Spinal cord (tissue), 9 donors: ENCODE measurements at regions not wholly inside any gene's neighbourhood (a gene's known extent, or its start where the extent isn't known, plus 50 kb on each side); places are given as distances from the start of the nearest gene placed in this dataset.

ENCODE experiments used
- DNase-seq, 6 donors: peaks; one replicate each; pipeline versions ENCODE4 v3.0.0 to v3.0.0-alpha.2; 2013 to 2015; ENCODE audit warnings: low spot score in 6 of 6, low read depth in 4 of 6
- H3K27ac ChIP-seq: one replicate; pipeline ENCODE4 v1.5.1; 2013; ENCODE audit warnings: low read depth, low read length, control low read depth
- H3K27me3 ChIP-seq: one replicate; pipeline ENCODE4 v1.6.1; 2013; ENCODE audit warnings: low read length; ENCODE audit not compliant: control insufficient read depth, insufficient read depth
- H3K36me3 ChIP-seq: one replicate; pipeline ENCODE4 v1.6.1; 2013; ENCODE audit warnings: low read length; ENCODE audit not compliant: control insufficient read depth, insufficient read depth
- H3K4me1 ChIP-seq: one replicate; pipeline ENCODE4 v1.6.1; 2013; ENCODE audit warnings: low read length; ENCODE audit not compliant: control insufficient read depth, insufficient read depth
- H3K4me3 ChIP-seq: one replicate; pipeline ENCODE4 v1.5.1; 2013; ENCODE audit warnings: low read depth, low read length, control low read depth
- H3K9me3 ChIP-seq: one replicate; pipeline ENCODE4 v1.6.1; 2013; ENCODE audit warnings: low read length; ENCODE audit not compliant: control insufficient read depth, insufficient read depth
- WGBS: methylation state at CpG from one replicate; pipeline ENCODE4 v1.1.5; 2013; ENCODE audit warnings: missing lambda C conversion rate; ENCODE audit not compliant: insufficient coverage; 5-methylcytosine and 5-hydroxymethylcytosine counted together
- donor health status: healthy.

- WGBS: 74% methylated on average over 5 of the region's 5 CpGs
- DNase-seq: no peak
- no peak overlapping the region for H3K4me3 ChIP-seq
- peaks cover 37% of the 10 kb centered on the region for H3K4me1 ChIP-seq
- no peak overlapping the region for H3K27ac ChIP-seq
- H3K9me3 ChIP-seq: no peaks in the 10 kb centered on the region
- no peaks in the 10 kb centered on the region for H3K36me3 ChIP-seq
- H3K27me3 ChIP-seq: no peaks in the 10 kb centered on the region
Measured at GRCh38 chr17:77875051-77875780, 83.3 kb upstream of the TNRC6C start.

DNA sequence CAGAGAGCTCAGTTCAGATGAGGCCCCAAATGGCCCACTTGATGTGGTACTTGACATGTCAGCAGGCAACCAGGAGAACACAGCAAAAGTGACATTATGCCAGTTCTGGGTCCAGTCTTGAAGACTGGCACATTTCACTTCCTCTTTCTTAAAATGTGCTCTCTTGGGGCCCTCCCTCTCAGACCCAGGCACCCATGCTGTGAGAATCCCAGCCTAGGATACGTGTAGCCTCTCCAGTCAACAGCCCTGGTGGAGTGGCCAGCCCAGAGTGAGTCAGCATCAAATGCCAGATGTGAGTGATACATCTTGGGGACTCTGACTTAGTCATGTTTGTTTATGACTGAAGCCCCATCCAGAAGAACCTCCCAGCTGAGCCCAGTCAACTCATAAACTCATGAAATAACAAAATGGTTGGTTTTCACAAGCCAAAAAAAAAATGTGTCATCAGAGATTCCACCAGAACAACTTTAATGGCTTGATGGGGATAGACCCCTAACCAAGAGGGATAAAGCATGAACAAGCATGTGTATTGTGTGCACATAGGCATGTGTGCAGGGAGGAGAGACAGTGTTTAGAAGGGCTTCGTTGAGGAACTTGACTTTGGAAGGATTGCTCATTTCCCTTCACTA lies 82.5 kb upstream of the TNRC6C start:
- Histone ChIP-seq H3K4me3 (no peak overlapping the region), H3K9me3 (no peaks in the 10 kb centered on the region), H3K4me1 (peaks cover 44% of the 10 kb centered on the region), H3K36me3 (no peaks in the 10 kb centered on the region), H3K27me3 (no peaks in the 10 kb centered on the region), H3K27ac (no peak overlapping the region)
- WGBS: no CpG with 5 or more reads among the region's 2 CpGs
- no peak for DNase-seq

- no peaks in the 10 kb centered on the region for H3K27me3 ChIP-seq
- no CpG with 5 or more reads among the region's 3 CpGs for WGBS
- H3K4me1 ChIP-seq: peaks cover 55% of the 10 kb centered on the region
- no peaks in the 10 kb centered on the region for H3K36me3 ChIP-seq
- H3K9me3 ChIP-seq: no peaks in the 10 kb centered on the region
- DNase-seq: no peak
- no peak overlapping the region for H3K4me3 ChIP-seq
- no peak overlapping the region for H3K27ac ChIP-seq
Measured at GRCh38 chr17:77877036-77877435, 81.5 kb upstream of the TNRC6C start.

DNA sequence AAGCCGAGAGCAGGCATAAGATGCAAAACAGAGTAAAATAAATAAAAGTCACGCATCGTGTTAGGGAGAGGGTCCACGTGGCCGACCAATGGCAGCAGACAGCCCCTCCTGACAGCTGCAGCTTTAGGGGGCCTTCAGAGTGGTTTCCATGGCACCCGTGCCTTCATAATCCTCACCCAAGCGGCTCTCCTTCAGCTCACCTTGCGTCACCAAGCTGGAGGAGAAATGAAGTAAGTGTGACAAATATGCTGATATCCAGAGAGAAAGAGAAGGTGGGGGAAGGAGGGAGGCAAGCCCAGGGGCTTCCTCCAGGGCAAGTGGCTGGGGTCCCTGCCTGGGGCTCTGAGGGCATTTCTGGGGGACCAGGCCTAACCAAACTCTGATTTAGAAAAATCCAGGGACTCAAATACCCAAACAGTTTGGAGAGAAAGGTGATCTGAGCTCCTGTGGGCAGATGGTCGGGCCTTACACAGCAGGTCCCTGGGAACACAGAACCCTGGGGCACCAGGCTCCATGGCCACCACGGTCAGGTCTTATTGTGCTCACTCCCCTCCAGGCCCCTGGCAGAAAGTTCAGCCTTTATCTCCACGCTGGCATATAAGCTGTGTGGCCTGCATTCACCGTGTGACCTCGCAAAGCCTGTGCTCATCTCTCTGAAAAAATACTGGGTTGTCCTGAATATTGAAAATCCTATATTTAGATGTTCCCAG lies 80.7 kb upstream of the TNRC6C start:
- Histone ChIP-seq H3K4me3 (no peak overlapping the region), H3K27me3 (no peaks in the 10 kb centered on the region), H3K9me3 (no peaks in the 10 kb centered on the region), H3K27ac (no peak overlapping the region), H3K36me3 (no peaks in the 10 kb centered on the region), H3K4me1 (peaks cover 59% of the 10 kb centered on the region)
- DNase-seq: peak in 1 of 6 donors; percentile 91
- 65% methylated on average over 8 of the region's 13 CpGs for WGBS

DNA sequence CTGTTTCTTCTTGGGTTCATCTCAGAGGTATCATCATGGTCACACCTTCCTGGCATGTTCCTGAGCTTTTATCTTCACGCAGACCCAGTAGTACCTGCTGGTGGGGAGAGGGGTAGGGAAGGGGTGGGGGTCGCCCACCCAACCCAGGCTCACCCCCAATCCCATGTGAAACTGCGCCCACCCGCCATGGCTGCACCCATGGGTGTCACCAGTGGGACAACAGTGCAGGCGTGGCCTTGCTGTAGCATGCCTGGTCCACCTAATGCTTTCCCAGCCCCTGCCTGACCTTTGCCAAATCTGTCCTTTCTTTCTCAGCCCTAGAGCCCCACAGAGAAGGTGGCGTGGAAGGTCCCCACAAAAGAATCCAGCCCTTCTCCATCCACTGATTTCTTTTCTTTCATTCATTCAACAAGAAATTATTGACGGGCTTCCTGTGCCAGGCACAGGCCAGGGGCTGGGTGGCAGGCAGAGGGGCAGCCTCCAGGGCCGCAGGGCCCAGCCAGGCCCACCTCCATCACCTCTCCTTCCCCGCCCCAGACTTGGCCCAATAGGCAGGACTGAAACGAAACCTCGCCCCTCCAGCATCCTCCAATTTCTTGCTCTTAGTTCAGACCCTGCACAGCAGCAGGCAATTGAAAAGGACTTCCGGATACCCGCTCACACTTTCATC lies 79.1 kb upstream of the TNRC6C start:
- 91% methylated on average over 9 of the region's 13 CpGs for WGBS
- H3K4me3 ChIP-seq: no peak overlapping the region
- no peak for DNase-seq

DNA sequence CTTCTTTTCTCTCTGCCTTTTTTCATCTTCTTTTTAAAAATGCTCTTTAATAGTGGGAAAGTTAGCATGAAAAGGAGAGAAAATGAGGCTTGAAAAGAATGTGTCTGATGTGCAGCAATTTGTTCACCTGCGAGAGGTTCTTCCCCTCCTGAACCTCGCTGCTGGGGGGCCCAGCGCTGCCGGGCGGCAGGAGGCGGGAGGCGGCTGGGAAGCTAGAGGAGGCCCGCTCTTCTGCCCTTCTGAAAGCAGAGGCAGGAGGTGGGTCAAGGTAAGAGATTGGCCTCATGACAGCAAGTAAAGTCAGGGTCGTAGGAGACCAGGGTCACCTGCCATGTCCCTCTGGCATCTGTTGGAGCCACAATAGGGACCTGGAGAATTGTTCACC lies 78.6 kb upstream of the TNRC6C start:
- Histone ChIP-seq H3K4me3 (no peak overlapping the region), H3K27me3 (no peaks in the 10 kb centered on the region), H3K9me3 (no peaks in the 10 kb centered on the region), H3K4me1 (peaks cover 60% of the 10 kb centered on the region), H3K27ac (no peak overlapping the region), H3K36me3 (no peaks in the 10 kb centered on the region)
- 96% methylated on average over 8 of the region's 9 CpGs for WGBS
- no peak for DNase-seq

More for the DNA sequence above, 79.1 kb upstream of the TNRC6C start:
- Histone ChIP-seq H3K4me1 (peaks cover 59% of the 10 kb centered on the region), H3K36me3 (no peaks in the 10 kb centered on the region), H3K9me3 (no peaks in the 10 kb centered on the region), H3K27ac (no peak overlapping the region), H3K27me3 (no peaks in the 10 kb centered on the region)

GRCh38 chr17:77880711-77881450 lies 77.6 kb upstream of the TNRC6C start:
- Histone ChIP-seq H3K36me3 (no peaks in the 10 kb centered on the region), H3K4me1 (peaks cover 62% of the 10 kb centered on the region), H3K4me3 (no peak overlapping the region), H3K9me3 (no peaks in the 10 kb centered on the region), H3K27me3 (peaks cover under 1% of the 10 kb centered on the region), H3K27ac (peak overlapping the region; percentile 64)
- no peak for DNase-seq
- 75% methylated on average over 7 of the region's 11 CpGs for WGBS

DNA sequence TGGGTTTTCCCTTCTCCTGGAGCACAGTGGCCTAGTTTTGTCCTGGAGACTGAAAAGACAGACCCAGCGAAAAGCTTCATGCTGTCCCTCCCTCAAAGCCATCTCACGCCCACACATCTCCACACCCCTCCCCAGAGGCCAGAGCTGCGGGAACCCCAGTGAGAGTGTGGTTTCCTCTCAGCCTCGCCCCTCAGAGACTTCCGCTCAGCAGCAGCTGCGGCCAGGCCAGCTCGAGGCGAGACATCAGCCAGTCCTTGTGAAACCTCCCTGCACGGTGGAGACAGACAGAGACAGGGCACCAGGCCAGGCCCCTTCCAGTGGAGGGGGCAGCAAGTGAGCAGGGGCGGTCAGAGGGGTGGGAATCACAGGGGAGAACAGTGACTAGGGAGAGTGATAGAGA lies 77.0 kb upstream of the TNRC6C start:
- Histone ChIP-seq H3K36me3 (no peaks in the 10 kb centered on the region), H3K27me3 (peaks cover 2% of the 10 kb centered on the region), H3K4me3 (no peak overlapping the region), H3K9me3 (no peaks in the 10 kb centered on the region), H3K4me1 (peaks cover 62% of the 10 kb centered on the region), H3K27ac (peak overlapping the region; percentile 64)
- peak in 1 of 6 donors; percentile 74 for DNase-seq
- 27% methylated on average over 10 of the region's 10 CpGs for WGBS

- H3K27me3 ChIP-seq: peaks cover 4% of the 10 kb centered on the region
- no peak for DNase-seq
- no peak overlapping the region for H3K4me3 ChIP-seq
- peaks cover 65% of the 10 kb centered on the region for H3K4me1 ChIP-seq
- no peaks in the 10 kb centered on the region for H3K36me3 ChIP-seq
- WGBS: 90% methylated on average over 4 of the region's 4 CpGs
- H3K27ac ChIP-seq: no peak overlapping the region
- no peaks in the 10 kb centered on the region for H3K9me3 ChIP-seq
Measured at GRCh38 chr17:77882040-77882439, 76.5 kb upstream of the TNRC6C start.
